Right lobe of liver (tissue), 4 donors: ENCODE measurements at regions not wholly inside any gene's neighbourhood (a gene's known extent, or its start where the extent isn't known, plus 50 kb on each side); places are given as distances from the start of the nearest gene placed in this dataset.

Experiments used
- CTCF ChIP-seq, 4 donors: fragments of 200-600 bp in 3 of 4; fragments of 450-650 bp in 1 of 4; IDR thresholded peaks; one replicate each; pipeline versions ENCODE4 v1.5.1 to v1.8.0; 2016 to 2022; ENCODE audit warnings: antibody characterized with exemption in 4 of 4, mild to moderate bottlenecking in 2 of 4
- POLR2A ChIP-seq: fragments of 450-650 bp; IDR thresholded peaks from one replicate; pipeline ENCODE4 v1.6.1; 2017; ENCODE audit warnings: antibody characterized with exemption, mild to moderate bottlenecking
- donor health status: DM: no; HTN: no; CAD: no.
- donor health status: DM: no; HTN: no; CAD: no.
- donor health status: DM: no; HTN: yes; CAD: no.

- TF ChIP-seq CTCF (IDR thresholded peaks at IDR 0.05) (no peak), POLR2A (no peak)
Observed at GRCh38 chr16:51753467-51754127, 602.5 kb upstream of the SALL1 start.
